Hepatocyte (in vitro differentiated cells): ENCODE measurements at regions not wholly inside any gene's neighbourhood (a gene's known extent, or its start where the extent isn't known, plus 50 kb on each side); places are given as distances from the start of the nearest gene placed in this dataset.

Experiments used
- EZH2 ChIP-seq: fragments of 200-600 bp; sonication (generic); IDR thresholded peaks from 2 replicates; pipeline ENCODE4 v1.6.1; 2016; ENCODE audit warnings: antibody characterized with exemption, mild to moderate bottlenecking, borderline replicate concordance
- EZH2phosphoT487 ChIP-seq: fragments of 200-600 bp; sonication (generic); IDR thresholded peaks from one replicate; pipeline ENCODE4 v1.6.1; 2018; ENCODE audit warnings: antibody characterized with exemption, mild to moderate bottlenecking, low read depth, moderate library complexity; ENCODE audit not compliant: unreplicated experiment, severe bottlenecking
- TF ChIP-seq, protein P1 (sequence below): fragments of 200-600 bp; sonication (generic); IDR thresholded peaks from 2 replicates; pipeline ENCODE4 v1.5.1; 2016; ENCODE audit warnings: antibody characterized with exemption, mild to moderate bottlenecking; ENCODE audit not compliant: poor library complexity

DNA sequence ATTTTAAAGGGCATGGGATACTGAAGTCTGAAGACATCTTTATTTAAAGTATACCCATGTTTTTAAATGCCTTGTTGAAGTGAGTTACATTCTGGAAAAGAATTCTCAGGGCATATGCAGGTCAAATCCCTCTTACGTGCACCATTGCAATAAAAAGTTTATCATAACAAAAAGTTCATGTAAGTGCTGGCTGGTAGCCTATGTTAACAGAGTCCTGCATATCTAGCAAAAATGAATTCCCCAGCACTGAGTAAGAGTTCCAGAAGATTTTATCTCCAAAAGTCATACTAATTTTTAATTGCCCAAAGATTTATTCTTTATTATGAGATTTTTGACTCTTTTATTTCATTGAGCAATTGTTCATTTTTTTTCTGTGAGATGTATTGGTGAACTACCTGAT, 104.7 kb upstream of the ROBO1 start:
- TF ChIP-seq, protein P1, sequence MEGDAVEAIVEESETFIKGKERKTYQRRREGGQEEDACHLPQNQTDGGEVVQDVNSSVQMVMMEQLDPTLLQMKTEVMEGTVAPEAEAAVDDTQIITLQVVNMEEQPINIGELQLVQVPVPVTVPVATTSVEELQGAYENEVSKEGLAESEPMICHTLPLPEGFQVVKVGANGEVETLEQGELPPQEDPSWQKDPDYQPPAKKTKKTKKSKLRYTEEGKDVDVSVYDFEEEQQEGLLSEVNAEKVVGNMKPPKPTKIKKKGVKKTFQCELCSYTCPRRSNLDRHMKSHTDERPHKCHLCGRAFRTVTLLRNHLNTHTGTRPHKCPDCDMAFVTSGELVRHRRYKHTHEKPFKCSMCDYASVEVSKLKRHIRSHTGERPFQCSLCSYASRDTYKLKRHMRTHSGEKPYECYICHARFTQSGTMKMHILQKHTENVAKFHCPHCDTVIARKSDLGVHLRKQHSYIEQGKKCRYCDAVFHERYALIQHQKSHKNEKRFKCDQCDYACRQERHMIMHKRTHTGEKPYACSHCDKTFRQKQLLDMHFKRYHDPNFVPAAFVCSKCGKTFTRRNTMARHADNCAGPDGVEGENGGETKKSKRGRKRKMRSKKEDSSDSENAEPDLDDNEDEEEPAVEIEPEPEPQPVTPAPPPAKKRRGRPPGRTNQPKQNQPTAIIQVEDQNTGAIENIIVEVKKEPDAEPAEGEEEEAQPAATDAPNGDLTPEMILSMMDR: no peak
- TF ChIP-seq EZH2 (no peak), EZH2phosphoT487 (no peak)
